ENCODE measurements at regions not wholly inside any gene's neighbourhood (a gene's known extent, or its start where the extent isn't known, plus 50 kb on each side); places are given as distances from the start of the nearest gene placed in this dataset.

- TF ChIP-seq REST (IDR thresholded peaks at IDR 0.05; ENCODE audit: unreplicated experiment): no peak
- TF ChIP-seq JUNB (IDR thresholded peaks at IDR 0.05; ENCODE audit: unreplicated experiment): no peak
Measured at GRCh38 chr3:34140616-34141015, 342.2 kb downstream of the PDCD6IP start (continued).

- Histone ChIP-seq H3K79me2 (replicated peaks; ENCODE audit: insufficient read depth) (no peaks in the 10 kb centered on the region), H3K4me2 (no peak overlapping the region), H3K27me3 (ENCODE audit: insufficient read depth) (no peaks in the 10 kb centered on the region), H4K20me1 (replicated peaks; ENCODE audit: insufficient read depth) (no peaks in the 10 kb centered on the region), H3K36me3 (ENCODE audit: insufficient read depth) (no peaks in the 10 kb centered on the region), H3F3A (replicated peaks; ENCODE audit: low read depth) (no peaks in the 10 kb centered on the region), H3K9me2 (ENCODE audit: insufficient read depth) (peaks cover 7% of the 10 kb centered on the region; the same call in 1 of the 2 replicates), H2AFZ (no peak overlapping the region), H3K4me1 (ENCODE audit: insufficient read depth) (peaks cover 8% of the 10 kb centered on the region; the same call in 1 of the 2 replicates), H3K27ac (ENCODE audit: low read depth) (no peak overlapping the region), H3K4me3 (no peak overlapping the region)
- Mint-ChIP-seq H3K4me1 (peaks cover 13% of the 10 kb centered on the region), H3K4me3 (no peak overlapping the region), H3K27ac (no peak overlapping the region), H3K36me3 (ENCODE audit: low read depth) (no peaks in the 10 kb centered on the region), H3K27me3 (ENCODE audit: insufficient read depth, low read depth, poor library complexity) (peaks cover 2% of the 10 kb centered on the region), H3K9me3 (no peaks in the 10 kb centered on the region)
- ATAC-seq (no peak), DNase-seq (ENCODE audit: low spot score) (no peak)
- TF ChIP-seq STAT1 (IDR thresholded peaks at IDR 0.05; ENCODE audit: unreplicated experiment) (no peak), CTCF (conservative IDR thresholded peaks at IDR 0.05; ENCODE audit: low read depth in 2 of 2) (no peak), ZNF462 (CRISPR knock-in tag; IDR thresholded peaks at IDR 0.05) (no peak), ETS1 (IDR thresholded peaks at IDR 0.05) (no peak), EZH2phosphoT487 (IDR thresholded peaks at IDR 0.05; ENCODE audit: unreplicated experiment) (no peak), POLR2AphosphoS5 (IDR thresholded peaks at IDR 0.05; ENCODE audit: low read depth) (no peak), JUNB (IDR thresholded peaks at IDR 0.05; ENCODE audit: unreplicated experiment) (no peak), NANOG (IDR thresholded peaks at IDR 0.05; ENCODE audit: borderline replicate concordance) (no peak), ZNF331 (CRISPR knock-in tag; IDR thresholded peaks at IDR 0.05; ENCODE audit: low read depth) (no peak), CREB1 (CRISPR knock-in tag; IDR thresholded peaks at IDR 0.05; ENCODE audit: low read depth) (no peak)
Measured at GRCh38 chr3:34141841-34142337, 343.5 kb downstream of the PDCD6IP start.

Data from GM23338 (cell line).